Colonic mucosa (tissue), 4 donors: ENCODE measurements at regions not wholly inside any gene's neighbourhood (a gene's known extent, or its start where the extent isn't known, plus 50 kb on each side); places are given as distances from the start of the nearest gene placed in this dataset.

Source experiments
- DNase-seq: peaks from one replicate; pipeline ENCODE4 v3.0.0-alpha.2; 2020
- H3K27ac ChIP-seq: fragments of 200-600 bp; one replicate; pipeline ENCODE4 v1.8.0; 2021
- H3K27me3 ChIP-seq: fragments of 200-600 bp; one replicate; pipeline ENCODE4 v1.8.0; 2021
- H3K36me3 ChIP-seq: fragments of 200-600 bp; one replicate; pipeline ENCODE4 v1.8.0; 2021
- H3K4me1 ChIP-seq: fragments of 200-600 bp; one replicate; pipeline ENCODE4 v1.8.0; 2021; ENCODE audit warnings: mild to moderate bottlenecking
- H3K4me3 ChIP-seq: fragments of 200-600 bp; one replicate; pipeline ENCODE4 v1.8.0; 2021
- H3K9ac ChIP-seq, 2 donors: one replicate each; pipeline ENCODE4 v1.7.0; 2013; ENCODE audit warnings: control low read depth in 2 of 2, low read depth in 2 of 2, low read length in 2 of 2
- H3K9me3 ChIP-seq: fragments of 200-600 bp; one replicate; pipeline ENCODE4 v1.8.0; 2021
- intact Hi-C: fragments of 100-400 bp; cut with DNase I; formaldehyde crosslinking; loops from one replicate; pipeline ENCODE4 v1.14.1; 2022
- TF ChIP-seq, protein P1 (sequence below): fragments of 200-600 bp; IDR thresholded peaks from one replicate; pipeline ENCODE4 v1.8.0; 2022; ENCODE audit warnings: antibody characterized with exemption, mild to moderate bottlenecking
- donor health status: healthy.
- donor health status: DM: no; HTN: no; CAD: no.
- donor health status: DM: no; HTN: no; CAD: no.

- Histone ChIP-seq H3K4me3 (no peak overlapping the region), H3K27ac (no peak overlapping the region), H3K9me3 (no peaks in the 10 kb centered on the region), H3K9ac (no peak overlapping the region), H3K27me3 (no peaks in the 10 kb centered on the region), H3K36me3 (no peaks in the 10 kb centered on the region), H3K4me1 (no peaks in the 10 kb centered on the region)
- TF ChIP-seq, protein P1, sequence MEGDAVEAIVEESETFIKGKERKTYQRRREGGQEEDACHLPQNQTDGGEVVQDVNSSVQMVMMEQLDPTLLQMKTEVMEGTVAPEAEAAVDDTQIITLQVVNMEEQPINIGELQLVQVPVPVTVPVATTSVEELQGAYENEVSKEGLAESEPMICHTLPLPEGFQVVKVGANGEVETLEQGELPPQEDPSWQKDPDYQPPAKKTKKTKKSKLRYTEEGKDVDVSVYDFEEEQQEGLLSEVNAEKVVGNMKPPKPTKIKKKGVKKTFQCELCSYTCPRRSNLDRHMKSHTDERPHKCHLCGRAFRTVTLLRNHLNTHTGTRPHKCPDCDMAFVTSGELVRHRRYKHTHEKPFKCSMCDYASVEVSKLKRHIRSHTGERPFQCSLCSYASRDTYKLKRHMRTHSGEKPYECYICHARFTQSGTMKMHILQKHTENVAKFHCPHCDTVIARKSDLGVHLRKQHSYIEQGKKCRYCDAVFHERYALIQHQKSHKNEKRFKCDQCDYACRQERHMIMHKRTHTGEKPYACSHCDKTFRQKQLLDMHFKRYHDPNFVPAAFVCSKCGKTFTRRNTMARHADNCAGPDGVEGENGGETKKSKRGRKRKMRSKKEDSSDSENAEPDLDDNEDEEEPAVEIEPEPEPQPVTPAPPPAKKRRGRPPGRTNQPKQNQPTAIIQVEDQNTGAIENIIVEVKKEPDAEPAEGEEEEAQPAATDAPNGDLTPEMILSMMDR, result no peak
- intact Hi-C loops, result no loop called here
- no peak for DNase-seq
Observed at GRCh38 chr19:5220361-5220760, 120.3 kb downstream of the PTPRS start.

DNA sequence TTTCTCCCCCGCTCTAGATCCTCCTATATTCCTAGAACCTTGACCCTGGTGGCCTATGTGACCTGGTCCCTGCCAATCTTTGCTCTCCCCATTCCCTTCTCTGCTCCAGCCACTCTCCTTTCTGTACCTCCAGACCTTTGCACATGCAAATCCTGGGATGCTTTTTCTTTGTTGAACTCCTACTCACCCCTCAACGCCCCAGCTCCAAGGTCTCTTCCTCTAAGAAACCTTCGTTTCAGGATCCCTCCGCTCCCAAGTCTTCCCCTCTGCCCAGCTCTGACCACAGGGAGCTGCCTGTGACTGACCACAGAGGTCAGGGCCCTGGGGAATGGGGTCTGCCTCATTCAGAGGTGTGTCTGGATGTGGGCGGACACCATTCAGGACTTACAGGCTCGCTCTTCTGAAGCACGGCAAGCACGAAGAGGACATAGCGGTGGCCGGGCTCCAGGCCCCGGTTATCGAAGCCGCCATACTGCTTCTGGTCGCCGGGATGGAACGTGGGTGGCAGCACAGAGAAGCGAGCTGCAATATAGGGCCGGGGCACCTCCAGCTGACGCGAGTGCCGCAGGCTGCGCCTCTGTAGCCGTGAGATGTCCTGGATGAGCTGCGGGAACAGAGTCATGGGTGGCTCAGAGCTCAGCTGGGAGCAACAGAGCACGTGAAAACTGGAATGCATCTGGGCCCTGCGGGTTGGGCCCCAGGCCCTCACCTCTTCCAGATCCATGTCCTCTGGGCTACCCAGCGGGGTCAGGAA, 120.9 kb downstream of the PTPRS start:
- Histone ChIP-seq H3K4me1 (no peaks in the 10 kb centered on the region), H3K27me3 (no peaks in the 10 kb centered on the region), H3K36me3 (no peaks in the 10 kb centered on the region), H3K9ac (no peak overlapping the region), H3K27ac (no peak overlapping the region), H3K9me3 (no peaks in the 10 kb centered on the region), H3K4me3 (no peak overlapping the region)
- TF ChIP-seq, protein P1, result no peak
- DNase-seq, result no peak
- intact Hi-C loops, result no loop called here

GRCh38 chr19:5218963-5219530, 121.6 kb downstream of the PTPRS start:
- TF ChIP-seq, protein P1, result no peak
- H3K9me3 ChIP-seq, result no peaks in the 10 kb centered on the region
- H3K36me3 ChIP-seq, result no peaks in the 10 kb centered on the region
- intact Hi-C loops, result no loop called here
- H3K27me3 ChIP-seq, result no peaks in the 10 kb centered on the region
- no peak overlapping the region for H3K4me3 ChIP-seq
- H3K4me1 ChIP-seq, result no peaks in the 10 kb centered on the region
- H3K27ac ChIP-seq, result no peak overlapping the region
- no peak for DNase-seq
- H3K9ac ChIP-seq, result no peak overlapping the region

DNA sequence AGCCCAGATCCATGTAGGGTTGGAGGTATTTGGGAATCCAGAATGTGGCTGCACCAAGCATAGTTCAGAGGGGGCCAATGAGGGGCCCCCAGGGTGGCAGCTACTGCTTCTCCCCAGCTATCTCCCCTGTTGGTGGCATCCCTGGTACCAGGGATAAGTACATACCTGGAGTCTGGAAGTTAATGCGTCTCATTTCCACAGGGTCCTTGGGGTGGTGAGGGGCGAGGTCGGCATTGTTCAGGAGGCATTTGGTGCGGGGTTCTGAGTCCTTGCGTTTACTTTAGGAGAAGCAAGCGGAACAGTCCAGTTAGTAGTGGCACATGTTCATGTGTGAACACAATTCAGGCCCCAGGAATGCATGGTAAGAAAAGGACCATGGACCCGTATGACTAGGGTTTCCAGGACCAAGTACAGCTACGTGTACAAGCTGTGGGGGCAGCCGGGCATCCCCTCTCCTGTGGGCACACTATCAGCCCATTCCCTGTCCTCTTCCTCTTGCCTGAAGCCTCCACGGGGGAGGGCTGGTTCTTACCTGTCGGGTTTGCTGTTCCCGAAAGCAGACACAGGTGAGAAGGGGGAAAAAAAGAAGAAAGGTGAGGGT, 122.3 kb downstream of the PTPRS start:
- Histone ChIP-seq H3K4me1 (no peaks in the 10 kb centered on the region), H3K9ac (no peak overlapping the region), H3K36me3 (no peaks in the 10 kb centered on the region), H3K9me3 (no peaks in the 10 kb centered on the region), H3K27me3 (no peaks in the 10 kb centered on the region), H3K4me3 (no peak overlapping the region), H3K27ac (no peak overlapping the region)
- DNase-seq, result no peak
- TF ChIP-seq, protein P1, result no peak
- intact Hi-C loops, result no loop called here

DNA sequence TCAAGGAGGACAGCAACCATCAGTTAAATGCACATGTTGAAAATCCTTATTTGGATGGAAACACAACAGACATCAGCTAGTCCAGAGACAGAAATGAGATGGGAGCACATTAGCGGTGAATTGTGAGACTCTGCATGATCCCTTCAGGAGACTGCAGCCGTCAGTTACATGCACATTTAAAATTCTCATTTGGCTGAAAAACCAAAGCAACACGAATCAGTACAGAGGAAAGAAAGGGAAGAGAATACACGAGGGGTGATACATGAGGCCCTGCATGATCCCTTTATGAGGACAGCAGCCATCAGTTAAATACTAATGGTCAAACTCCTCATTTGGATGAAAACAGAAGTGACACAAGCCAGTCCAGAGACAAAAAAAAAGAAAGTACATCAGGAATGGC, 123.4 kb downstream of the PTPRS start:
- DNase-seq, result no peak
- H3K9ac ChIP-seq, result no peak overlapping the region
- TF ChIP-seq, protein P1, result no peak
- no peak overlapping the region for H3K27ac ChIP-seq
- no peaks in the 10 kb centered on the region for H3K36me3 ChIP-seq
- no peak overlapping the region for H3K4me3 ChIP-seq
- H3K4me1 ChIP-seq, result no peaks in the 10 kb centered on the region
- H3K9me3 ChIP-seq, result no peaks in the 10 kb centered on the region
- H3K27me3 ChIP-seq, result no peaks in the 10 kb centered on the region
- intact Hi-C loops, result no loop called here
